ENCODE measurements at regions not wholly inside any gene's neighbourhood (a gene's known extent, or its start where the extent isn't known, plus 50 kb on each side); places are given as distances from the start of the nearest gene placed in this dataset.
A peak's percentile ranks its signal among the peaks of the same experiment; 100 is the strongest.
"Not testable (repeated sequence)": the region's sequence is repeated elsewhere in the genome, so short reads cannot be mapped to it uniquely, and the experiment has no call there.

GRCh38 chr1:100821919-100822318, 72.7 kb downstream of the EXTL2 start:
- H3K27ac ChIP-seq; intact Hi-C loops (cut with micrococcal nuclease; ENCODE audit: unreplicated experiment); CTCF ChIA-PET; H3K4me2 ChIP-seq; H3K36me3 ChIP-seq (ENCODE audit: low read depth); H3K79me2 ChIP-seq (ENCODE audit: low read depth); BruUV-seq (replicated peaks); H4K20me1 ChIP-seq (ENCODE audit: insufficient read depth); H3F3A ChIP-seq (ENCODE audit: insufficient read depth, low read depth); POLR2A ChIA-PET (ENCODE audit: unreplicated experiment); H3K4me1 ChIP-seq (replicated peaks; ENCODE audit: insufficient read depth); H3K9me2 ChIP-seq (ENCODE audit: insufficient read depth); H3K27me3 ChIP-seq (ENCODE audit: insufficient read depth, low read depth); H3K9me3 ChIP-seq (ENCODE audit: insufficient read depth, low read depth); H3K4me3 ChIP-seq; DNase-seq: not testable (repeated sequence)
- 0 out of 2 replicates have a peak overlapping the region, but pooled peaks have one; percentile 5 for H2AFZ ChIP-seq
